T-helper 2 cell treated with Interferon-gamma antibody and Interleukin-4, amounts not matched to agents 100 ng/mL and 5 ng/mL, for 36 hours (primary cell): ENCODE measurements at regions not wholly inside any gene's neighbourhood (a gene's known extent, or its start where the extent isn't known, plus 50 kb on each side); places are given as distances from the start of the nearest gene placed in this dataset.

Source experiments
- intact Hi-C: fragments of 100-400 bp; cut with micrococcal nuclease; formaldehyde crosslinking; loops from one replicate; pipeline ENCODE4 v1.15.1; 2023

DNA sequence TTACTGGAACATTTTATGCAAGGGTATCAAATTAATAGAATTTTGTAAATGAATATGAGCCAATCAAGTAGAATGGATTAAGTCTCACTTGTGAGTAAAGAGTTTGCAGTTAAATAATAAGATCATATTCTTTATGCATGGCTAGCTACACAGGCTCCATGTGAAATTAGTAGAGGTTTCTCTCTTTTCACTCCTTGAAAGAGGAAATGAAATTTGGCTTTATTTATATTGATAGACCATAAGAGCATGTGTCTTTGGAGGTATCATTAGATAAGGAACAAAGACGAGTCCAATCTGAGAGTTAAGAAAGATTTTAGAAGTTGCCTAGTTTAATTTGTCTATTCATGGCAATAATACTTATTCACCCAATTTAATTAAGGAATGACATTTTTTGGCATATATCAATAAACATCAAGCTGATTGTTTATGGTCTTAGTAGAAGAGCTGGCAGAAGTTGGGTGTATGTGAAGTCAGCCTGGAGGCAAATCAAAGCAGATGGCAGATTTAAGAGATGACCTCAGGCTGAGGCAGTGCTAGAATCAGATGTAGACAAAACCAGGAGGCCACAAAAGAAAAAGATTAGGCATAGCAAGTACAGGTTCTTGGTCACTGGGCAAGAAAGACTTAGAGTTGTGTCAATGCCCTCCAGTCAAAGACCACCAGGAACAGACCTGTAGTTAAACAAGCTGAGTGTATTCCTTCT, 406.5 kb upstream of the ARHGEF26 start:
- intact Hi-C loops: no loop called here

GRCh38 chr3:153722157-153722556, 399.0 kb upstream of the ARHGEF26 start:
- intact Hi-C loops: no loop called here

GRCh38 chr3:153731071-153731470, 390.1 kb upstream of the ARHGEF26 start:
- intact Hi-C loops: no loop called here

- intact Hi-C loops: no loop called here
These were observed 386.2 kb upstream of the ARHGEF26 start for GRCh38 chr3:153734777-153735551.

DNA sequence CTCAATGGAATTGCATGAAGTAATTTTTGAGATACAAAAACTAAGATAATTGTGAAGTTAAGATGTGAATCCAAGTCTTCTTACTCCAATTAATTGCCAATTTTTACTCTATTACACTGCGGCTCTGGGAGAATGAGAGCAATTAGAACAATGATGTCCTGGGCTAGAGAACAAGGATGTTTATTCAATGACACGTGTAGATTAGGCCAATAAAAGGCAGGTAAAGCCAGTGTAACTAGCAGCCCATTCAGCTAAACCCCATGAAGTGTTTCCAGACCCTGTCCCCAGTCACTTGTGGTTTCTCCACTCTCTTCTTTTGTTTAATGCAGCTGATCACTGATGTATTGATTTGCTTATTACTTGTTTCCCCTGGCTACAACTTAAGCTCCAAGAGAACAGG, 381.1 kb upstream of the ARHGEF26 start:
- intact Hi-C loops: no loop called here

GRCh38 chr3:153744889-153745288, 376.3 kb upstream of the ARHGEF26 start:
- intact Hi-C loops: no loop called here

- intact Hi-C loops: no loop called here
These were observed 375.0 kb upstream of the ARHGEF26 start for GRCh38 chr3:153746211-153746610.

DNA sequence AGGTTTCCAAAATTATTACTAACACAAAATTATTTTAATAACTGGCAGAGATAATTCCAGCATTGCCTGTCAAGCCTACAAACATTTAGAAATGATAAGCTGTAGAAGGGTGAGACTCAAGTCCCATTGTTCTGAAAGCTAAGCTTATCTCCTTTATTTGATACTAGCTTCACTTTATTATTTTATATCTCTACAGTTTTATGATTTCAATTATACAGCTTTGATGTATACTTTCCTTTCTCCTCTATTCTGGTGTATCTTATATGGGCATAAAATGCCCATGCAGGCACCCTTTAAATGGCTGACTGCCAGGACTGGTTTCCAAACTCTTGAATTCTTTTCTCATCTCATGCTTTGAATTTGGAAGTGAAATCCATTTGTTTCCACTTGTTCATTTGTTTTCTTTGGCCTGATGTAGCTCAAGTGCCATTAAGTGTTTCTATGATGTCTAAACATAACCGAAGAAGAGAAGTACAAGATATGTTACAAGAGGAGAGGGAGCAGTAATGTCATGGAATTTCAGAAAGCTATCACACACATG, 372.1 kb upstream of the ARHGEF26 start:
- intact Hi-C loops: no loop called here

GRCh38 chr3:153752405-153753027, 368.7 kb upstream of the ARHGEF26 start:
- intact Hi-C loops: no loop called here

DNA sequence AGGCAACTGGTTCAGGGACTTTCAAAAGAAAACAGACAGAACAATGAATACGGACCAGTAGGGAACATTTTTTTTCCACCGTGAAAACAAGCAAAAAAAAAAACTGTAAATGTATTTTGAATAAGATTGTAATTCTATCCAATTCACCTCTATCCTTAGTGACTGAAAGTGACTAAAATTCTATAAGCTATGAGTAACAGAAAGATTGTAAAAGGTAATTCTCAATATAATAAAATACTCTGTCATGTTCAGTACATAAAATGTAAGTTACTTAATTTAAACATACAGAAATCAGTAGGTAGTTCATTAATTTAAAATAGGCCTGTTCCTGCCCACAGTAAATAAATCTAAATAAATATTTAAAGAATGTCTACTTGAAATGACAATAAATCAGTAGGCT, 368.2 kb upstream of the ARHGEF26 start:
- intact Hi-C loops: no loop called here

- intact Hi-C loops: no loop called here
These were observed 364.4 kb upstream of the ARHGEF26 start for GRCh38 chr3:153756816-153757215.

GRCh38 chr3:153757839-153758238, 363.4 kb upstream of the ARHGEF26 start:
- intact Hi-C loops: no loop called here

DNA sequence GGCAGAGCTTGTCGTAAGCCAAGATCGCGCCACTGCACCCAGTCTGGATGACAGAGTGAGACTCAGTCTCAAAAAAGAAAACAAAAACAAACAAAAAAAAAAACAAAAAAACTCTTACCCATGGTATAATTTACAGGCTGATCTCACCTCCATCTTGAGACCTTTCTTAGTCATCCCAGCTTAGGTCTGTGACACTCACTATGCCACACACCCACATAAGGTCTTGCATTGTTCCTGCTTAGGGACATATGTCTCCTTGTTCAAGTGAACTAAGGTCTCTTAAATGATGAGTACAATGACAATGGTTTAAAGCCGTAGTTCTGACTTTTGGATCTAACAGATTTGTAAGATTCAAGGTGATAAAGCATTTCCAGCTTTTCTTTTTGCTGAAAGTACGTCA, 360.2 kb upstream of the ARHGEF26 start:
- intact Hi-C loops: loop anchor here (10.0 kb wide), 2 partner anchors 166 to 236 kb away; no protein-coding TSS in a partner anchor

DNA sequence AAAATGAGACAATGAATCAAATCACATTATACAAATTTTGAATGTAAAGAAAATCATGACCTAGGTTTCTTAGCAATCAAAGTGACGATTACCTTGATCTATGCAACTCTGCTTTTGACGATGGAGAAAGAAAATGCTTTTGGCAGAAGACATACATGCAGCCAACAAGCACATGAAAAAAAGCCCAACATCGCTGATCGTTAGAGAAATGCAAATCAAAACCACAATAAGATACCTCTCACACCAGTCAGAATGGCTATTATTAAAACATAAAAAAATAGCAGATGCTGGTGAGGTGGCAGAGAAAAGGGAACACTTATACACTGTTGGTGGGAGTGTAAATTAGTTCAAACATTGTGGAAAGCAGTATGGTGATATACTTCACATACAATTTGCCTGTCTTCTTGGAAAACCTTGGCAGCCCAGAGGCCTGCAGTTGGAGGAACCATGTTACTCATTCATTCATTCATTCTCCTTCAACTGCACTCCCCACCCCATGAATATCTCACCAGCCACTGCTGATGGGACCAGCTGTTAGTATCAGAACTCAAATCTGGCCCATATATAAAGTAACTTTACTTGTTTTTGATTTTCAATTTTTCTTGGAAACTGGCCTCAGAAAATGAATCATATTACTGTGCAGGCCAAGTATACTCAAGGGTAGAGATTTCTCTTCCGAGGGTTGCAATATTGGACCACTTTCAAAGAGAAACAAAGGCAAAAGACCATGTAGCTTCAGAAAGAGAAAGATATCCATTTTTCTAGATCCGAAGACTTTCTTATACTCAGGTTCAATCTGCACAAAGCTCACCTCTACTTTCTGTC, 358.6 kb upstream of the ARHGEF26 start:
- intact Hi-C loops: loop anchor here (10.0 kb wide), 2 partner anchors 168 to 238 kb away; no protein-coding TSS in a partner anchor

- intact Hi-C loops: loop anchor here (10.0 kb wide), 2 partner anchors 173 to 243 kb away; no protein-coding TSS in a partner anchor
These were observed 353.3 kb upstream of the ARHGEF26 start for GRCh38 chr3:153767601-153768560.

- intact Hi-C loops: loop anchor here (1.0 to 10.0 kb wide), 7 partner anchors 174 to 743 kb away; no protein-coding TSS in a partner anchor
These were observed 352.4 kb upstream of the ARHGEF26 start for GRCh38 chr3:153768561-153769469.

DNA sequence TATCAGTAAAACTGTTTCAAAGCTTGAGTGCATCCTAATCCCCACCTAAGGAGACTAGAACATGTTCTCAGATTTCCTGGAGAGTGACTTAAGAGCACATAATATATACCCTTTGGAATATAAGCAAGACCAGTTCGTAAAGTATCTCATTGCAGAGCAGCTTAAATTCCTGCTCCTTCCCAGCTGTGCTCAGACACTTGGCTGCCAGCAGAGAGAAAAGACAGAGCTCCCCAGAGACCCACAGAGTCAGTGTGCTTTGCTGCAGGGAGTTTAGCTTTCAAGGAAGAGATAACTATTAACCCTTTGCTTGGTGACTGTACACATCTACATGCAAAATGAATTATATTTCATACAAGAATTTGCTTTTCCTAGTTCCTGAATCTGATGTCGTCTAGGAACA, 338.1 kb upstream of the ARHGEF26 start:
- intact Hi-C loops: no loop called here

DNA sequence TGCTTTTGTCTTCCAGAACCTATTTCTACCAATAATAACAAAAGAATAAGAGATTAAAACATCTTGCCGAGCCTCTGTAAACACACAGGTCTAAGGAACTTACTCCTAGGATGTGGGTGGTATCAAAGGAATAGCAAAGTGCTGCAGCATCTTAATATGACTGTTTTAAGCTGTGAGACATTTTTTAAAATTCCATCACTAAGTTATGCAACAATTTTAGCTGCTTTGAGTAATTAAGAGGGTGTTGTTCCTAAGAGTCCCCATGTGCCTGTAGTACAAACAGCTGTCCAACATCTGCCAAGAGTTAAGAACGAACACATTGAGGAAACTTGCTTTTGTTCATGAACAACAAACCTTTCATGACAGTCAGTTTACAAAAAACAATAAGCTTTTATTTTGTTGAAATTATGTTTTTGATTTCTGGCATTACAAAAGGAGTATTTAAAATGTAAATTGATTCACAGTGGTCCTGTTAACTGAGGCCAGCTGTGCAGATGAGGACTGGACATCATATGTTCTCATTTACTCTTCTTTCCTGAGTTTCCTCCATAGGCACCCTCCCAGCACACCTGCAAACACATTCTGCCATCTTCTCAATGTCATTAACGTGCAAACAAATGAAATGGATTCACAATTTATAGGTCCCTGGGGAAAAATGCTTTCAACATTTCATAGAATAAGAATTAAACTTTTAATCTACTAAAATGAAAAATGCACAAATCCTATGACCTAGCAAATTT, 337.3 kb upstream of the ARHGEF26 start:
- intact Hi-C loops: no loop called here
